HG03064 (cell line): ENCODE measurements at regions not wholly inside any gene's neighbourhood (a gene's known extent, or its start where the extent isn't known, plus 50 kb on each side); places are given as distances from the start of the nearest gene placed in this dataset.
"Not testable (repeated sequence)": the region's sequence is repeated elsewhere in the genome, so short reads cannot be mapped to it uniquely, and the experiment has no call there.

Source experiments
- ATAC-seq: cut with Tn5 transposase; IDR thresholded peaks from one replicate; pipeline ENCODE4 v1.9.1; 2021; ENCODE audit warnings: low read depth; ENCODE audit not compliant: unreplicated experiment

DNA sequence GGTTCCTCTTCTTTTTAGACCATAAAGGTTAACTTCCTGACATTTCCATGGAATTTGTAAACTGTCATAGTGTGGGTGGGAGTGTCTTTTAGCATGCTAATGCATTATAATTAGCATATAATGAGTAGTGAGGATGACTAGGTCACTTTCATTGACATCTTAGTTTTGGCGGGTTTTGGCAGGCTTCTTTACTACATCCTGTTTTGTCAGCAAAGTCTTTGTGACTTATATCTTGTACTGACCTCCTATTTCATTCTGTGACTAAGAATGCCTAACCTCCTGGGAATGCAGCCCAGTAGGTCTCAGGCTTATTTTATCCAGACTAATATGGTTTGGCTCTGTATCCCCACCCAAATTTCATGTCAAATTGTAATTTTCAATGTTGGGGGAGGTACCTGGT is 149.6 kb upstream of the SYNCRIP start:
- ATAC-seq: no peak

DNA sequence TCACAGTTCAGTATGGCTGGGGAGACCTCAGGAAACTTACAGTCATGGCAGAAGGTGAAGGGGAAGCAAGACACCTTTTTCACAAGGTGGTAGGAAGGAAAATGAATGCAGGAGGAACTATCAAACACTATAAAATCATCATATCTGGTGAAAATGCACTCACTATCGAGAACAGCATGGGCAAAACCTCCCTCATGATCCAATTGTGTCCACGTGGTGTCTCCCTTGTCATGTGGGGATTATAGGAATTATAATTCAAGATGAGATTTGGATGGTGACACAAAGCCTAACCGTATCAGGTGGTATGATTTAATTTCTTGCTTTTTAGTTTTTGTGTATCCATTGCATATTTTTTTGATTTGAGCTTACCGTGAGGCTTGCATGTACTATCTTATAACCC is 133.2 kb upstream of the SYNCRIP start:
- ATAC-seq: no peak

DNA sequence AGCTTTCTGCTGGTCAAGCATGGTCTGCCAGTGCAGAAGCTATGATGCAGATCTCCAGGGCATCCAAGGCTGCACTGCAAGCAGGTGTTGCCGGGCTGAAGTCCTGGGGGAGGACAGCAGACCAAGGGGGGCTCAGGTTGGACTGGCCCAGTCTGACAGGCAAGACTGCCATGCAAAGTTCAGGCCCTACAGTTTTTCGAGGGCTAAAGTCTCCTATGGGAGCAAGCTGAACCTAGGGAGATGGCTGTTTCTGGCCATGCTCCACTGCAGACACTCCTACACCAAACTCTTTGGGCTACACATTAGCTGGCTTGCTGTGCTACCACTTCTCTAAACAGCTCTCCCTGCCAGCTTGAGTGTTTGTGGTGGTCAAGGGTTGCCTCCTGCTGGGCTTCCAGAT is 130.0 kb upstream of the SYNCRIP start:
- no peak for ATAC-seq

DNA sequence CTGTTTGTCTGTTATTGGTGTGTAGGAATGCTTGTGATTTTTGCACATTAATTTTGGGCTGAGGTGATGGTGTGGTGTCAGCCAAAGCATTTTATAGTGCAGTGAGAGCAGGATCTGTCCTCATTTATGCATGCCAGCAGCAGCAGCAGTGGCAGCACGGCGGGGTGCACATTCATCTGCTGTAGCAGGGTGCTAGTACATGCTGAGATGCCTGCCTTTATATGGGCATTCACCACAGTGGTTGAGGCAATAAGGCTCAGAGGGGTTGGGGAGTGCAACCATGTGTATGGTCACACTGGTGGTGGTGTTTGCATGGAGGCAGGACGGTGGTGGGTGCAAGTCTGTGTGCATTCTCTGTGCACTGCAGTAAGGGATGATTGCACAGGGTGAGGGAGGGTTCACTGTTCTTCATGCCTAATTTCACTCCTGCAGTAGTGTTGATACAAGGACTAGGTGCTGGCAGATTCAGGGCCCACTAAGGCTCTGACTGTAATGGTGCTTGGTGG is 129.3 kb upstream of the SYNCRIP start:
- no peak for ATAC-seq

DNA sequence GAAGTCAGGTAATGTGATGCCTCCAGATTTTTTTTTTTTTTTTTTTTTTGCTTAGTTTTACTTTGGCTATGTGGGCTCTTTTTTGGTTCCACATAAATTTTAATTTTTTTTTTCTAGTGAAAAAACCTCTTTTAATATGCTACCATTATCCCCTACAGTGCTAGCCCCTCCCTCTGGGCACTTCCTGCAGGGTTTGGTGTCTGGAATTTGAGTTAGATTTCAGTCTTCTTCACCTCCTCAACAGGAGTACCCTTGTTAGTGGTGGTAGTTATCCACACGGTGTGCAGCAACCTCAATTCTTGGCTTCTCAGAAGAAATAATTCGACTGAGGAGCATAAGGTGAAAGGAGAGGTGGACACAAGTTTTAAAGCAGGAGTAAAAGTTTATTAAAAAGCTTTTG is 128.8 kb upstream of the SYNCRIP start:
- ATAC-seq: no peak

DNA sequence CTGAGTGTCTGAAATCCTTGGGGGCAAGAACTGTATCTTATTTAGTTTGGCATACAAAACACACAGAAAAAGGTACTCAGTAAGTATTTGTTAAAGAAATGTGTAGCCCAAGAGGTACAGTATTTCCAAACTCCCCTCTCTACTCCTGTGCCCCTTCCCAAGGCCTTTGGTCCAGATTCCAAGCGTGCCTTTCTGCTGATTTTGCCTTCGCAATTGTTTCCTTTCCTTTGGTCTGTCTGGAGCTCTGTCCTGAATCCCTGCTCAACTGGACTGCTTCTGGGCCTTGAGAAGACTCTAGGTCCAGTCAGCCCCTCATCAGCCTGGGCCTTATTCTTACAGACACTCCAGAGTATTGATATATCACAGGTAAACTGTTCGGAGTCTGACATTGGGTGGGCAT is 122.2 kb upstream of the SYNCRIP start:
- no peak for ATAC-seq

DNA sequence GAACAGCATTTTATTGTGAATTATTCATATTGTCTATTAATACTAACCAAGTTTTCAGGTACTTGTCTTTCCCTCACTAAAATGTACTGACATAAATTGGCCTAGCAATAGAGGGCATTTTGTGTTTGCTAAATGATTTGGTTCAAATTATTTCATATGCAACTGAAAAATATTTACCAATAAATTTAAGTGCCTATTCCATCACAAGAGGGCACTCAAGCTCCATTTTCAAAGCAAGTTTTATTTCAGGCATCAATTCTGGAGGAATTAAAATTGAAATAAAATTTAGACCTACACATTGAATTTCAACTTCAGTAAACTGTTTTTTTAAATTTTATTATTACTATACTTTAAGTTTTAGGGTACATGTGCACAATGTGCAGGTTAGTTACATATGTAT is 114.3 kb upstream of the SYNCRIP start:
- ATAC-seq: no peak

DNA sequence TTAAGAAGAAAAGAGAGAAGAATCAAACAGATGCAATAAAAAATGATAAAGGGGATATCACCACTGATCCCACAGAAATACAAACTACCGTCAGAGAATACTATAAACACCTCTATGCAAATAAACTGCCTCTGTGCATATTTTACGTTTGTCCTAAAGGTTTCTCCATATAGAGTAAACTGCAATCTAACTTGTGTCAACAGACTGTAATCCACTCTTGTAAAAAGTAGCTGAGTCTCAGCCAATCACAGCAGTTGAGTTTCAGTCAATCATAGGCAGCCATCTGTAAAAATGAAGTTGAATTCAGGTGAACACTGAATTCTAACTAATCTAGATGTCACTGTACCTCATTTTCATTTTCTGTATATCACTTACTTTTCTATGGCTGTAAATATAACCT is 112.2 kb upstream of the SYNCRIP start:
- ATAC-seq: no peak

DNA sequence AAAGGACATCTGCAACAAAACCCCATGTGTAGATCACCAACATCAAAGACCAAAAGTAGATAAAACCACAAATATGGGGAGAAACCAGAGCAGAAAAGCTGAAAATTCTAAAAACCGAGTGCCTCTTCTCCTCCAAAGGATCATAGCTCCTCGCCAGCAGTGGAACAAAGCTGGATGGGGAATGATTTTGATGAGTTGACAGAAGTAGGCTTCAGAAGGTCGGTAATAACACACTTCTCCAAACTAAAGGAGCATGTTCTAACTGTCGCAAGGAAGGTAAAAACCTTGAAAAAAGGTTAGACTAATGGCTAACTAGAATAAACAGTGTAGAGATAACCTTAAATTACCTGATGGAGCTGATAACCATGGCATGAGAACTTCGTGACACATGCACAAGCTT is 109.9 kb upstream of the SYNCRIP start:
- ATAC-seq: no peak

DNA sequence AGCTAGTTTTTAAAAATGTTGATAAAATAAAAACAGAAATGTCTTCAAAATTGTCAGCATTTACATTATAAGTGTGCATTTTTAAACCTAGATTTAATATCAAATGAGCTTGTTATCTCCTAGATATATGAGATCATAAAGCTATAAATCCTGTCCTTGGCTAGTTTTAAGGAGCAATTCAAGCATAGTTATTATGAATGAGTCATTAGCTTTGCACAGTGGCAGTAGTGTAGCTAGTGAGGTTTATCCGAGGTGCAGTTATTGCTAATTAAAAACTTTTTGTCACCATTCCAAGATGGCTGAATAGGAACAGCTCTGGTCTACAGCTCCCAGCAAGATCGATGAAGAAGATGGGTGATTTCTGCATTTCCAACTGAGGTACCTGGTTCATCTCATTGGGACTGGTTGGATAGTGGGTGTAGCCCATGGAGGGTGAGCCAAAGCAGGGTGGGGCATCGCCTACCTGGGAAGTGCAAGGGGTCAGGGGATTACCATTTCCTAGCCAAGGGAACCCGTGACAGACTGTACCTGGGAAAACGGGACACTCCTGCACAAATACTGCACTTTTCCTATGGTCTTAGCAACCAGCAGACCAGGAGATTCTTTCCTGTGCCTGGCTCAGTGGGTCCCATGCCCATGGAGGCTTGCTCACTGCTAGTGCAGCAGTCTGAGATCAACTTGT is 108.8 kb upstream of the SYNCRIP start:
- ATAC-seq: no peak

DNA sequence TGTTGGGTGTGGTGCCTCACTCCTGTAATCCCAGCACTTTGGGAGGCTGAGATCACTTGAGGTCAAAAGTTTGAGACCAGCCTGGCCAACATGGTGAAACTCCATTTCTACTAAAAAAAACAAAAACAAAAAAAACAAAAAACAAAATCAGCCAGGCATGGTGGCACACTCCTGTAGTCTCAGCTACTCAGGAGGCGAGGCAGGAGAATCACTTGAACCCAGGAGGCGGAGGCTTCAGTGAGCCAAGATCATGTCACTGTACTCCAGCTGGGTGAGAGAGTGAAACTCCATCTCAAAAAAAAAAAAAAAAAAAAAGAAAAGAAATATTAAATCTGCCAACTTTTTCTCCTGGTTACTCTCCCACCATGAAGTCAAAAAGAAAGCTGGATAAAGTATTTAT is 107.5 kb upstream of the SYNCRIP start:
- not testable (repeated sequence) for ATAC-seq

DNA sequence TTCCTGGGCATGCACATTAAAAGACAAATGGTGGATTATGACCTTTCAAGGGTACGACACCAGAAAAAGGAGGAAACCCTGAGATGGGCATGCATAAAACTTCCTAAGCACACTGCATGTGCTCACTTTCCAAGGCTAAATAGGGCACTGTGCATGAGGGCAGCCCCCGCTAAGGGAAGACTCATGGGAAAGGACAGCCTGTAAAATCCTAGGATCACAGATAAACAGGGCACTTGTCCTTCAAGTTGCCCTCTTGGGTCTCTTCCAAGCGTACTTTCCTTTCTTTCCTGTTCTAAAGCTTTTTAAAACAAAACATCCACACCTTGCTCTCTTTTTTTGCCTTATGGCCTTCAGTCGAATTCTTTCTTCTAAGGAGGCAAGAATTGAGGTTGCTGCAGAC is 106.5 kb upstream of the SYNCRIP start:
- ATAC-seq: no peak

DNA sequence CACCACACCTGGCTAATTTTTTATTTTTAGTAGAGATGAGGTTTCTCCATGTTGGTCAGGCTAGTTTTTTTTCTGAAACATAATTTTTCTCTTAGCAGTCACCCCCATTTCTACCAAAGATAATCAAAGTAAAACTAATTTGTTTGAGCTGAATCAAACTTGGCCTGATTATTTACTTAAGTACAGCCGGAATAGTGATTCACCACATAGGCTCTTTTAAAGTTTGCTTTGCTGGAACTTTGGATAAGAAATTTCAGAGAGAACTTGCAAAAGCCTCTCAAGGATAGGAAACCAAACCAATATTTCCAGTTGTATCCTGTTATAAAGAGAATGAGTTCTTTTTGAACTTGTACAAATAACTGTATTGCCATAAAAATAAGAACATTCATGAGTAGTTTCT is 105.0 kb upstream of the SYNCRIP start:
- ATAC-seq: no peak

DNA sequence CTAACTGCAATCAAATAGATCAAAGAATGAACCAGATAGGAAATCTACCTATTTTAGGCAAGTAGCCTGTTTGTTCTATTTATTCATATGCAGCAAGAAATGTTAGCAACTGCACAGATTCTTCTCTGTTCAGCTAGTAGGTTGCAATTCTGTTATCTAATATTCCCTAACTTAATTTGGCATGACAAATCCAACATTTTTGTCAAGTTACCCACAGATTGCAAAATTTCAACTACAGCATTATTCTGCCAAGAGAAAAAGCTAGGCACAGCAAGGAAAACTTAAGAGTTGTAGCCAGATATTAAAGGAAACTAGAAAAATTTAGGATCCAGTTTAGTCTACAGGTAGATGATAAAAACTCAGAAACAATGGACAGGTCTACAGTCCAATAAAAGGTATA is 104.4 kb upstream of the SYNCRIP start:
- no peak for ATAC-seq

DNA sequence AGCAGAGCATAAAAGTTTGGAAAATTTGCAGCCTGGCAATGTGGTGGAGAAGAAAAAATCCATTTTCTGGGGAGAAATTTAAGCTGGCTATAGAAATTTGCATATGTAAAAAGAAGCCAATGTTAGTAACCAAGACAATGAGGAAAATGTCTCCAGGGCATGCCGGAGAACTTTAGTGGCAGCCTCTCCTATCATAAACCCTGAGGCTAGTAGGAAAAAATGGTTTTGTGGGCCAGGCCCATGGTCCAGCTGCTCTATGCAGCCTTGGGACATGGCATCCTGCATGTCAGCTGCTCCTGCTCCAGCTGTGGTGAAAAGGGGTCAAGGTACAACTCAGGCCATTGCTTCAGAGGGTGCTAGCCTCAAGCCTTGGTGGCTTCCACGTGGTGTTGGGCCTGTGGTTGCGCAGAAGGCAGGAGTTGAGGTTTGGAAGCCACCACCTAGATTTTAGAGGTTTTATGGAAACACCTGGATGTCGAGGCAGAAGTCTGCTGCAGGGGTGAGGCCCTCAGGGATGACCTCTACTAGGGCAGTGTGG is 101.8 kb upstream of the SYNCRIP start:
- no peak for ATAC-seq

DNA sequence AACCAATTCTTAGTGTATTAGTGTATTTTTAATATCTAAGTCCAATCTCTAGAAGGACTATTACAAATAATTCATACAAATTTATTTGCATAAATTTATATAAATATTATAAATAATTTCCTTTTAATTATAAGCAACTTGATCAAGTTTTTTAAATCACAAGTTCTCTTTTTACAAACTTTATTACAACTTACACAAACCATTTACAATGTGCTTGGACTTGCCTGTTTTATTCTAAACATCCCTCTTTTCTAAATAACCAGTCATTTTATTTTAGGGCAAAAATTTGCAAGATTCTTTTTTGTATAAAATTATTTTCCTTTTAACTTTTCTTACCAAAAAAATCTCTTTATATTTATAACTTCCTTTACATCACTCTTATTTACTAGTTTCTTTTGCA is 83.5 kb upstream of the SYNCRIP start:
- ATAC-seq: no peak

DNA sequence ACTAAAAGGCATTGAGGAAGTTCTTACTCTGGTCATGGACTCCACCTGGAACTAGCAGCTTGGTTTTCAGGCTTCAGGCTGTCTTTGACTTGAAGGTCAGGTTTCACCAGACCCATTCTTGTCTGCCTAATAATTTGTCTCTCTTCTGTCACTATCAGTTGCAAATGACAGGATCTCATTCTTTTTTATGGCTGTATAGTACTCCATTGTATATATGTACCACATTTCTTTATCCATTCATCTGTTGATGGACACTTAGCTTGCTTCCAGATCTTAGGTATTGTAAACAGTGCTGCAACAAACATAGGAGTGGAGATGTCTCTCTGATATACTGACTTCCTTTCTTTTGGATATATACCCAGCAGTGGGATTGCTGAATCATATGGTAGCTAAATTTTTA is 73.1 kb upstream of the SYNCRIP start:
- ATAC-seq: no peak

DNA sequence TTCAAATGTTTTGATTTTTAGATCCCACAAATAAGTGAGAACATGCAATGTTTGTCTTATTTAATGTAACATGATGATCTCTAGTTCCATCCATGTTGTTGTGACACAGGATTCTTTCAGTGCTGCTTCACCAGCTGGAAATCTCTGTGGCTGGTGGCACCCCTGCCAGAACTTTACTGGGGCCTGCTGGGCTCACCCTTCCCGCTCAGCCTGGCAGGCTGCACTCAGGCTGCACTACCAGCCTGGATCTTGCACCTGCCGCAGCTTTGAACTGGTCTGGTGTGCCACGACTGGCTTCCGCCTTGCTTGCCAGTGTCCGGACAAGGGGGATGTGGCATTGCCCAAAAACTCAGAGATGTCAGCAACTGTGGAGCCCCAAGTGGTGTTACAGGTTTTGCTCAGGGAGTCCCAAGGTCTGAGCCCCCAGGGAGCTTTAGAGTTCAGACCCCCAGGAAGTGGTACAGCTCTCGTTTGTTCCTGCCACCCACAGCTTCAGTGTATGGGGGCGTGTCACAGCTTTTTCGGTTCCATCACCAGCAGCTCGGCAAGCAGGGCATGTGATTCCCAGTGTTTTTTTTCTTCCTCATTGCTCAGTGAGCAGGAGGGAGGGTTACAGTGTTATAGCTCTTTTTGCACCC is 72.3 kb upstream of the SYNCRIP start:
- no peak for ATAC-seq

DNA sequence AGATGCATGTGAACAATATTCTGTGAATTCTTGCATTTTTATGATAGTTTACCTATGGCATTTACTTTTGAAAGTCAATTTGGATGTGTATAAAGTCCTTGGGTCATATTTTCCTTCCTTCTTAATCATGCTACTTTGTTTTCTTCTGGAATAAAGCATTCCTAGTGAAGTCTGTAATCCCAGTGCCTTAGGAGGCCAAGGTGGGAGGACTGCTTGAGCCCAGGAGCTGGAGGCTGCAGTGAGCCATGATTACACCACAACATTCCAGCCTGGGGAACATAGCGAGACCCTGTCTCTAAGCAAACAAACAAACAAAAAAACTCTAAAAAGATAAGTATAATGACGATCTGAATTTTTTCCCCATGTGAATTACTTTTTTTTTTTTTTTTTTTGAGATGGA is 69.7 kb upstream of the SYNCRIP start:
- no peak for ATAC-seq

DNA sequence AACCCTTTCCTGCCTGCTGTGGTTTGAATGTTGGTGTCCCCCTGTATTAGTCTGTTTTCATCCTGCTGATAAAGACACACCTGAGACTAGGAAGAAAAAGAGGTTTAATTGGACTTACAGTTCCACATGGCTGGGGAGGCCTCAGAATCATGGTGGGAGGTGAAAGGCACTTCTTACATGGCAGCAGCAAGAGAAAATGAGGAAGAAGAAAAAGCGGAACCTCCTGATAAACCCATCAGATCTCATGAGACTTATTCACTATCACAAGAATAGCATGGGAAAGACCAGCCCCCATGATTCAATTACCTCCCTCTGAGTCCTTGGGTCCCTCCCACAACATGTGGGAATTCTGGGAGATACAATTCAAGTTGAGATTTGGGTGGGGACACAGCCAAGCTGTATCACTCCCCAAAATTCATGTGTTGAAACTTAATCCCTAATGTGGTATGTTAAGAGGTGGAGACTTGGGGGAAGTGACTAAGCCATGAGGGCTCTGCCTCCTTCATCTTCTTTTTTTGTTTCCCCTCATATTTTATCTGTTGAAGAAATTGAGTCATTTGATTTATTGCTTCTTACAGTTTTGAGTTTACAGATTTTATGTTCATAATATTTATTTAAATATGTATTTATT is 64.9 kb upstream of the SYNCRIP start:
- ATAC-seq: not testable (repeated sequence)

DNA sequence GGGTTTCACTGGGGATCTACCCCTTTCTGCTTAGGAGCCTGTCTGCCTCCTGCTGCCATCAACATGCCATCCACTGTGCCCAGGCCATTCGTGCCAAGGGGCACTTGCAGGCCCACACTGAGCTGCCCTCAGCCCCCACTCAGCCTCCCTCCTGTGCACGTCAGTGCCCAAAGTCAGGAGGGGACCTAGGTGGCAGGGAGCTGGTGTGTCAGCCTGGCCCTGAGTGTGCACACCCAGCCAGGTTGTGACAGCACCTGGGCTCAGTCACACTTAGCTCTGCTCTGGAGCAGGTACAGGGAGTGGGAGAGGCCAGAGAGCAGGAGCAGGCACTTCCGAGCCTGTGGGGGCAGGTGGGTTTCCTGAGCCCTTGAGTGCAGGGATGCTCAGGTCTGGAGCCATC is 63.6 kb upstream of the SYNCRIP start:
- ATAC-seq: no peak

DNA sequence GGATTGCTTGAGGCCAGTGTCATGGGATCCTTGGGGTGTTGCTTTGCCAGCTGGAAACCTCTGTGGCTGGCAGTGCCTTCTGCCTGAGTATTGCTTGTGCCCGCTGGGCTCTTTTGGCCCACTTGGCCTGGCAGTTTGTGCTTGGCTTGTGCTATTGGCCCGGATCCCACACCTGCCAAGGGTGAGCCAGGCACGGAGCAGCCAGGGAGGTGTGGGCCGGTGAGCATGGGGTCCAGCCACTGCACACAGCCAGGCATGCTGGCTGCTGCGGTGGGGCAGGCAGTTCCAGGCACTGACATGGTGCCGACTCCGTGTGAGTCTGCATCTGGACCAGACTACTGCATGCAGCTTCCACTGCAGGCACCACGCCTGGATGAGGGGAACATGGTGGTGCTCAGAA is 62.5 kb upstream of the SYNCRIP start:
- ATAC-seq: no peak
